Right forelimb (tissue), 1 donor: ENCODE measurements at regions not wholly inside any gene's neighbourhood (a gene's known extent, or its start where the extent isn't known, plus 50 kb on each side); places are given as distances from the start of the nearest gene placed in this dataset.
"Not testable (repeated sequence)": the region's sequence is repeated elsewhere in the genome, so short reads cannot be mapped to it uniquely, and the experiment has no call there.

Source experiments
- DNase-seq: peaks from one replicate; pipeline ENCODE4 v3.0.0-alpha.2; 2018

GRCh38 chrX:45982958-45983727 lies 562.1 kb downstream of the ZNF674 start:
- not testable (repeated sequence) for DNase-seq

- DNase-seq = no peak
These were observed 564.5 kb downstream of the ZNF674 start for GRCh38 chrX:45980726-45981125.

GRCh38 chrX:45975633-45976032 lies 569.6 kb downstream of the ZNF674 start:
- DNase-seq = no peak

GRCh38 chrX:45972636-45973035 lies 572.6 kb downstream of the ZNF674 start:
- DNase-seq = no peak

GRCh38 chrX:45959567-45959966 lies 585.7 kb downstream of the ZNF674 start:
- DNase-seq = no peak

DNA sequence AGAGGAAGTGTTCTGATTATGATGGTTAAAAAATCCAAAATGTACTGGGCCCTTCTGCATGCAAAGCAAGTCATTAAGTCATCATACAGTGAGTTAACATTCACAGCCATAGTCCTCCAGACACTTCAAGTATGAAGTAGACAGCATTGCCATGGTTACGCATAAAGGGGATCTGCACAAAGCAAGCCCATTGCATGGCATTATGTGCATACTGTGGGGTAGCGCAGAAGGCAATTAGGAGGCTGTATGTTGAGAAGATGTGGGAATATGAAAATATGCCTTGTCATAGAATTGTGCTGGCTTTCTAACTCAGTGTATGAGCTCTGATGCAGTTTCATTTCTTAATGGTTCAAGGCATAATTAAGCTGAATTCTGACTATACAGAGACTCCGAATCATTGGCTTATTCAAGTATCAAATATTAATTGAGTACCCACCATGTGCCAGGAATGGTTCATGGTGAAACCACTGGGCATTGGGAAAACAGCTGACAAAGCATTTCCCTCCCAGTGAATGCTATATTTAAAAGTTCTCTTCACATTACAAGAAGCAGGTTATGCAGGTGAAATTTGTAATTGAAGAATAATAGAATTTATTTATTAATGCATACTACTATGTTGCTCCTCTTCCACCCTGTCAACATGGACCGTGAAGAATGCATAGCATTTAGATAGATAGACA lies 588.9 kb downstream of the ZNF674 start:
- no peak for DNase-seq

- no peak for DNase-seq
These were observed 589.6 kb downstream of the ZNF674 start for GRCh38 chrX:45955661-45956060.

- DNase-seq = no peak
These were observed 591.2 kb downstream of the ZNF674 start for GRCh38 chrX:45954026-45954425.

DNA sequence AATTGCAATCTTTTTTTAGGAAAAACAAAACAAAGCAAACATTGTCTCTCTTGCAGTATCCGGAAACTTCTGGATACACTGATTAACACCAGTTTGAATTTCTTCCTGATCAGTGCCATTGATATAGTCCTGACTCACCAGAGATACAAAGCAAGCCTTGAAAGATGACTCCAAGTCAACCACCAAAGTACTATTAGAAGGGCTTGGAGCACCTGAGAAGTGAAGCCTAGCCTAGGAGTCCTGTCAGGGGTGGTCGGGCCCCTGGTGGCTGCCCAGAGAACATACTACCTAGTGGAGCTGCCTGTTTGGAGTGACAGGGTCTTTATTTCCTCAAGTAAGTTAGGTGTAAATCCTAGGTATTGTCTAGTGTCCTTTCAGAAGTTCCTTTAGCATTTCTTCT lies 593.2 kb downstream of the ZNF674 start:
- no peak for DNase-seq

DNA sequence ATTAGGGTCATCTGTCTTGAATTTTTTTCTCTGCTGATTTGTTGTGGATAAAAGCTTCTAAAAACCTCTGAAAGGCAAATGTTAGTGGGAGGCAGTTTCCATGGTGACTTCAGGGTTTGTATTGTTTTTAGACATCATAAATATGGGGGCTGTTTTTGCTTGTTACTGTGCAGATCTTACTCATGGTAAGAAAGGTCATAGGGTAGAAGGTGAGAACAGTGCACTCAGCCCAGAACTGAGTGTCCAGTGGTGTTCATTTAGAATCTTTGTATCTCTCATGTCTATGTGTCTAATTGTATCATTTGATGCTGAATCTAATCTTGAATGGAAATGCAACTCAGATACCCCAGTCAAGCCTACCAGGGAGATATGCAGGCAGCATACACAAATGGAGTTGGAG lies 609.8 kb downstream of the ZNF674 start:
- DNase-seq = no peak

DNA sequence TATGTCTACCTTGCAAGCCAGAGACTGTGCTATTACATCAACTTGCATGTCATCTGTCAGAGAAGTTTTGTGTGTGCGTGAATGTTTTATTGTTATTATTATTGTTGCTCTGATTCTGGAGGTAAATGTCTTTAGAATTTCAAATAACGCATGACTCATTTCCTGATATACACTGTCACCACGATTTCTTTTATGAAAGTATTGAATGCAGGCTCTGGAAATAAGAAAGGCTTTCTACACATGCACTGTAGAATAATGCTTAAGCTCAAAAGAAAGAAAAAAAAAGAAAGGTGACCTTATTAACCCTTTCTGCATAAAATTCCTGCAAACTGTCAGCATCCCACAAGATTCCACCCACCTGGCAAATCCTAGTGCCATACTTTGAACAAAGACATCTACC lies 632.9 kb downstream of the ZNF674 start:
- DNase-seq = no peak

DNA sequence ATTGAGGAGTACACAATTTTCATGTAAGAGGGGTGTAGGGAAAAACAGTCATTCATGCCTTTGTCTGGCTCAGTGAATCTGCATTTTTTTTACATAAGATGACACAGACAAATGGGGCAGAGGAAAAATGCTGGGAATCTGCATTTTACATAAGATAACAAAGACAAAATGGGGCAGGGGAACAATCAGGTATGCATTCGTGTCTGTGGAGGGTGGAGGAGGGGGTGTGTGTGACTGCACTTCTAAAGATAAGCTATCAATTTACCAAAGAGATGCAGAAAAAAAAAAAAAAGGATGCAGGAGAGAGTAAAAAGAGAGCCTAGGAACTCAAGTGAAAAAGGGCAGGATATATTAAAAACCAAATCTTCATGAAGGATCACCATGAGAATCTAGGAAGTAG lies 637.4 kb downstream of the ZNF674 start:
- no peak for DNase-seq

- DNase-seq = no peak
These were observed 641.4 kb downstream of the ZNF674 start for GRCh38 chrX:45903781-45904201.

GRCh38 chrX:45900766-45901615 lies 644.2 kb downstream of the ZNF674 start:
- no peak for DNase-seq

DNA sequence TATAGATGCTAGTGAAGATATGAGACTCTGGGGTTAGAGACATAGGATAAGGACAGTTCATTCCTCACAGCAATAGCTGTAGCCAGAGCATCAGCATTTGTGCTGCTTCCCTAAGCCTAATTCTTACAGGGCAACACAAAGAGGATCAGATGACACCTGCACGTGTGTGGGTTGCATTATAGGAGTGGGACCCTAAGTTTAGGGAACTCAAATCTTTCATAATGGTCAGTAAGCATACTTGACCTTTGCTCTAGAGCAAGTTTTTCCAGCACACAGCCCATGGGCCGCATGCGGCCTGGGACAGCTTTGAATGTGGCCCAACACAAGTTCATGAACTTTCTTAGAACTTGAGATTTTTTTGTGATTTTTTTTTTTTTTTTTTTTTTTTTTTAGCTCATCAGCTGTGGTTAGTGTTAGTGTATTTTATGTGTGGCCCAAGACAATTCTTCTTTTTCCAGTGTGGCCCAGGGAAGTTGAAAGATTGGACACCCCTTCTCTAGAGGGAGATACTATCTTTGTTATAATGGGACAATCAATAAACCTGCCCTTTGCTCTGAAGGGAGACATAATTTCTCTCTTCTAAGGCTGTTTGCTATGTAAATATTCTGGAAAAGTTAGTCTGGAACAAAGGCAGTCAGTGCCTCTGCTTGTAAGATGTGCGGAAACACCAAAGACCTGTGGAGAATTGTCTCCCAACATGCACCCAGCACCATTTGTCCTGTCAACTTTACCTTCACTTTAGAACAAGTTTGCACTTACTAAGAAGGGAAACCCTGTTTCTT lies 650.2 kb downstream of the ZNF674 start:
- DNase-seq = no peak

DNA sequence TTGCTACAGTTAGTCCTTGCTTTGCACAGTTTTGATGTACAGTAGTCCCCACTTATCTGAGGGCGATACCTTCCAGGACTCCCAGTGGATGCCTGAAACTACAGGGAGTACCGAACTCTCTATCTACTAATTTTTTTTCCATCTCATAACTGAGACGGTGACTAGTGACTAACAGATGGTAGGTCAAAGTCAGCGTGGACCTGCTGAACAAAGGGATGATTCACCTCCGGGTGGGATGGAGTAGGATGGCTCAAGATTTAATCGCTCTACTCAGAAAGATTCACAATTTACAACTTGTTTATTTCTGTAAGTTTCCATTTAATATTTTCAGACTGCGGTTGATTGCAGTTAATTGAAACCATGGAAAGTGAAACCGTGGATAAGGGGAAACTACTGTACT lies 655.8 kb downstream of the ZNF674 start:
- no peak for DNase-seq

DNA sequence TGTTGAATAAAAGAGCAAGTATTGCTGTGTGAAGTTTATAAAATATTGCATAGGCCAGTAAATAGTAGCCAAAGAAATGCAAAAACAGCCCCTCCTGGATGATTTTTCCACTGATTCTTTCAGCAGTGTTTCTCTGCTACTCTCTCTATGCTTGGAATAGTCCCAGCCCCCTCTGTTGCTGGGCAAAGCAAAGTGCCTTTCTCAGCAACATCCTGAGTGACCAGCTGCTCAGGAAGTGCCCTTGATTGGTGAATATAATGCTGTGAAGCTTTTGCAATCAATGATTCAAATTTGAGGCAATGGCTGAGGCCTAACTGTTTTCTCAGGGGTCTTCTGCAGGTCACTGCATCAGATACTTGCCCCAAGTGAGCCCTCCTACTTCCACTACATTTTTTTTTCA lies 656.7 kb downstream of the ZNF674 start:
- DNase-seq = no peak

DNA sequence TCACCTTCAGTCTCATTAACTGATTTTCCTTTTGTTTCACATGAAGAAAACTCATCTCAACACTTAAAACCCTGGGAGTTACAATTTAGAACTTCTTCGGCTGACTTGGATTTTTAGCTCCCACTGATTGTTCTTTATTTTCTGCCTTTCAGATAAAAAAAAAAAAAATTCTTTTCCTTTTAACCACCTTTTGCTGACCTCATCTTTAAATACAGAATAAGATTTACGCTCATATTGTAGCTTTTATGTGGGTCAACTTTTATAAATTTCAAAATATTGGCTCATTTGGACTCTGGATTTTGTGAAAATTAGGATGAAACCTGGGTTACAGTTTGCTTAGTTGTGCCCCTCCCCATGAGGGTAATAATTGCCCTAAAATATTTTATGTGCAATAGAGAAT lies 659.3 kb downstream of the ZNF674 start:
- DNase-seq = no peak

- DNase-seq = no peak
These were observed 665.7 kb downstream of the ZNF674 start for GRCh38 chrX:45879512-45879911.

DNA sequence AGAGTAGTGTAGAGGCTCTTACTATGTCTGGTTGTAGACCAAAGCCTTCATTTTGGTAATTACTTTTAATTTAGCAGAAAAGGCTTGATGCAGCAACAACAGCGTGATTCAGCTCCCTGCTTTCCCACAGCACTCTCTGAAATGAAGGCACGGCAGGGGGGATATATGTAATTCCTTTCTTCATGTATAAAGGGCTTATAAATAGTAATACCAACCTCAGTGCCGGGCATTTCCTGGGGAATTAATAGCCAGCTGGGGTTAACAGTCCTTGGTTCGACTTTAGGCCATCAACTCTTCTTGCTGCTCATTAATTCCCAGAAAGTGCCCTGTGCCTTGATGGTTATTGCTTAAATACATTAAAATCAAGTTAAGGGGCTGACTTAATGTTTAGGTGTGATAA lies 669.0 kb downstream of the ZNF674 start:
- DNase-seq = no peak

DNA sequence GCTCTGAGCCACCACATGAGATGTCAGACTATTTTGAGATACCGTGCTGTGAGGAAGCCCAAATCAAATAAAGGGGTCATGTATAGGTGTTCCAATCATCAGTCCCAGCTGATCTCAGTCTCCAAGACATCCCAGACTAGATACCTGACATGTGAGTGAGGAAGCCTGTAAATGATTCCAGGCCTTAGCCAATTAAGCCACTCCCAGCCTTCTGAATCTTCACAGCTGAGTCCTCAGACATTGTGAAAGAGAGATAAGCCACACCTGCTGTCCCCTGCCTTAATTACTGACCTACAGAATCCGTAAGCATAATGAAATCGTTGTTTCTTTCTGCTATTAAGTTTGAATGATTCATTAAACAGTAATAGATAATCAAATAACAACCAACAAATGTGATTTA lies 671.4 kb downstream of the ZNF674 start:
- no peak for DNase-seq

GRCh38 chrX:45872480-45872879 lies 671.8 kb upstream of the DIPK2B start:
- DNase-seq = no peak

DNA sequence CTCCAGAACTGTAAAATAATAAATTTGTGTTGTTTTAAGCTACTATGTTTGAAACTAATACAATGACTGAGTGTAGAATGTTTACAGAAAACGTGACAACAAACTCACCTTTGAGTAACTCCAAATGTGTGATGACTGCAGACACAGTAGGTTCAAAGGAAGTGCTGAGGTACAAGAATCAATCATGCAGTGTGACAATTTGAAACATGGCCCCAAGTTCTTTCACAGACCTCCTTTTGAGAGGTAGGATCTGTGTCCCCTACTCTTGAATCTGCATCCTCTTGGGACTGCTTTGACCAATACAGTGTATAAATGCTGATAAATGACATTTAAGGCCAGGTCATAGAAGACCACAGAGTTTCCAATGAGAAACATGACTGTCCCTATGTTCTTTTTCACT lies 667.7 kb upstream of the DIPK2B start:
- no peak for DNase-seq
